Stimulated activated CD4-positive, alpha-beta T cell treated with anti-CD3 and anti-CD28 coated beads, Interleukin-2, amount 100 ng/mL, for 24 hours (primary cell): ENCODE measurements at regions not wholly inside any gene's neighbourhood (a gene's known extent, or its start where the extent isn't known, plus 50 kb on each side); places are given as distances from the start of the nearest gene placed in this dataset.

Experiments used
- DNase-seq, 2 donors: peaks; one replicate each; pipeline ENCODE4 v3.0.0-alpha.2; 2020

DNA sequence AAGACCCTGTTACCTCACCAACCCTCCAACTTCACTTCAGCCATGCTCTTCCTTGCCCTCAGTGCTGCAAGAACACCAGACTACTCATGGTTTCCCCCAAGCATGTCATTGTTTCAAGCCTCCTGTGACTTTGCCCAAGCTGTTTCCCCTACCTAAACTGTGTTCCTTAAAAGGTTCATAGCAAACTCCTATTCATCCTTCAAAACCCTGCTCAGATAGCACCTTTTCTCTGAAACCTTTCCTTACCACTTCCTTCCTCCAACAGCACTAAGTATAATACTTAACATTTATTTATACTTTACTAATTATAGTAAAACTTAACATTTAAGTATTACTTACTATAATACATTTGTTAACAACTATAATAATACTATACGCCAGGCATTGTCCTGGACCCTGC is 136.2 kb downstream of the CCT6B start:
- DNase-seq: no peak

DNA sequence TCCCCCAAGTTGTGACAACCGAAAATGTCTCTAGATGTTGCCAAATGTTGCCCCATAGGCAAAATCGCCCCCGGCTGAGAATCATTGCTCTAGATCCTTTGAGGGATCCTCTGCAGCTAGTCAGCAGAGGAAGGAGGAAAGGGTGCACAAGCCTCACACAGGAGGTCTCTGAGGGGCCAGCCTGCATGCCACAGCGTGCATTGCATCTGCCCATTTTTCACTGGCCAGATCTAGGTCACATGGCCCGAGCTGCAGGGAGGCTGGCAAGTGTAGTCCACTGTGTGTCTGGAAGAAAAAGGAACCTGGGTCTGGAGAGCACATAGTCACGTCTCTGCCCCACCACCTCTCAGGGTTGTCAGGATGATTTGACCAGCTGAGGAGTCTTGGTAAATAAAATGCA is 138.2 kb downstream of the CCT6B start:
- DNase-seq: no peak

DNA sequence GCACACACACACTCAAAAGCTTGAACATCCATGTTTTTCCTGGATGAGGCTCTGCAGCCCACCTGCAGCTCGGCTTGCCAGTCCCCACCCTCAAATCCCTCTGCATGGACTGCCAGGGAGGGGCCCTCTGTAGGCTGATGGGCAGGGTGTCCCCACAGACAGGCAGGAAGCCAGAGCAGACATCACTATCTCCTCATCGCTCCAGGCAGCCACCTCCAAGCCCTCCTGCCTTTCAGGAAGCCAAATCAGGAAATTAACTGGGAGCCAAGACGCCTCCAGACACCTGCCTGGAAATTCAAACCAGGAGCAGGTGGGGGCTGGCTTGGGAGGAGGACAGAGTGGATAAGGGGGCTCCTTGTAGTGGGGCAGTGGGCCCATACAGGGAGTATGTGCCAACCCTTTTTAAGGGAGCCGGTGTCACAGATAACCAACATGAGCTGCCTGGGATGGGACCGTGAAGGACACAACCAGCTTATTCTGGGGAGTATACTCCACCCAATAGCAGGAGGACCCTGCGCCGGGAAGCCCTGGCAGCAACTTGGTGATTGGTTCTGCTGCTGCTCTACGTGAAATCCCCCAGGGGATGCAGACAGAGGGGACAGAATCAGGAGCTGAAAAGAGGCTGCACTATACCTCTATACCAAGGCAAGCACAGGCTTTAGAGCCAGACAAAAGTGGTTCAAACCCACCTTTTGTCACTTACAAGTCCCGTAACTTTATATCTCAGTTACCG is 139.1 kb downstream of the CCT6B start:
- no peak for DNase-seq

DNA sequence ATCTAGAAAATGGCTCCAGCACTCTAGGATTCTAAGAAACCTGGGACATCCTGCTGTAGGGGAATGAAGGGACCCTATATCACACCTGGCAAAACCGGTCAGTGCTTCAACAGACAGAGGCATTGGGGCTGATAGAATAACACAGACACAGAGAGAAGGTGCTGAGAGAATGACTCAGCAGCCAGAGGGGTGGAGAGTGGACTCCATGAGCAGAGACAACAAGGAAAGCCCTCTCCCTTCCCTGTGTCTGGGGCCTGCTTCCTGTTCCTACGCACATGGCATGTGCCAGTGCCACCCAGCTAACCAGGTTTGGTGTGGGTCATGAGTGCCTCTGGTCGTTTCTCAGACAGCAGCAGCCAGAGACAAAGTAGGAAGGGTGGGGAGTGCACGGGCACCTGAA is 140.3 kb downstream of the CCT6B start:
- no peak for DNase-seq

DNA sequence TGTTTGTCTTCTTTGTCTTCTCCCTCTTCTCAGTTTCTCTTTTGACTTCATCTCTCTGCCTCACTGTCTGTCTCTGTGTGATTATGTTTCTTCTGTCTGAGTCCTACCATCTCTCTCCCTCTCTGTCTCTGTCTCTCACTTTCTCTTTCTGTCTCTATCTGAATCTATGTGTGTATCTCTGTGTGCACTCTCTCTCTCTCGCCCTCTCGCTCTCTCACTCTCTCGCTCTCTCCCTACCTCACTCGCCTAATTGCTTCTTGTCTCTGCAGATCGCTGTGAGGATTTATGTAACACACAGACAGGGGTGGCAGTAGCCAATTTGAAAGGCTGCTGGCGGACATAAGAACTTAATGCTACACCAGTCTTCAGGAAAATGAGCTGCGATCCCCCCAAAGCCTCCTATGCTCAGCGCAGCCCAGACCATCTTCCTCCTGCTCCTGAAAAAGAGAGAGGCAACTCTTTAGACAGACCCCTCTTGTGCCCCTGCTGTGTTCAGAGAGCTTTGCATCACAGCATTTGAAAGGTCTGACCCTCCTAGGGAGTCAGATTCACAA is 140.9 kb downstream of the CCT6B start:
- no peak for DNase-seq

DNA sequence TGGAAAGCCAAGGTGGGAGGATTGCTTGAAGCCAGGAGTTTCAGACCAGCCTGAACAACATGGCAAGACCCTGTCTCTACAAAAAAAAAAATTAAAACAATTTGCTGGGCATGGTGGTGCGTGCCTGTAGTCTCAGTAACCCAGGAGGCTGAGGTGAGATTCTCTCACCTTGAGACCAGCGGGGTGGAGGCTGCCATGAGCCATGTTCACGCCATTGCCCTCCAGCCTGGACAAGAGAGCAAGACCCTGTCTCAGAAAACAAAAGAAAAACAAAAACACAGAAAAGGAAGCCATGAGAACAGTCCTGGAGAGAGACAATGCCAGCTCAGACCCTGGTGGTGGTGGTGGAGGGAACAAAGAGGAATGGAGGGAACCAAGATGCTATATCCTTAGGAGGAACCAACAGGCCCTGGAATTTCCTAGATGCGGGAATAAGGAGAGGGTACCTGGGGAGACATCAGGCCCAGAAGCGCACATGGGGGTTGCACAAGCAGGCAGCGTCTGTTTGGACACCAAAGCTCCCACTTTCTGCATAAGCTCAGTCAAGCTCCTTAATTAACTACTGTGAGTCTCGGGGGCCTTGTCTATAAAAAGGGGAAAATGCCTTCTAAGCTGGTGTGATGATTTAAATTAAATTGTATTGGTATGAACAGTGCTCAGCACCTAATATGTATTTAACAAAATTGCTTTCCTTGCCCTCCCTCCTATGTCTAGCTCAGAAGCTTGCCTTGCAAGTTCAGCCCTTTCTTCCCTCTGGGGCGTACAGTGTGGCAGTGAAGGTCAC is 143.8 kb downstream of the CCT6B start:
- DNase-seq: no peak

DNA sequence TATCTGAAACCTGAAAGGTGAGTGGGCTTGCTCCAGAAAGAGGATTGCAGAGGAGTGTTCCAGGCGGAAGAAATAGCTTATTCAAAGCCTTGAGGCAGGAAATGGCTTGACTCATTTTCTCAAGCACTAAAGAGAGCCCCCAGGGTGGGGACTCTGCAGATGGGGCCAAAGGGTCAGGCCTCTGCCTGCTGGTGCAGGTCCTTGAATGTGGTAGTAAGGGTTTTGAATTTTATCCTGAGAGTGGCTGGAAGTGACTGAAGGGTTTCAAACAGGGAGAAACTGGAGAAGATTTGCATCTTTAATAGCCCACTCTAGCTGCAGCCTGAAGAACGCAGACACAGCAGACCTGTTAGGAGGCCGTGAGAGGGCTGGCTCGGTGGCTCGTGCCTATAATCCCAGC is 144.4 kb downstream of the CCT6B start:
- DNase-seq: no peak

DNA sequence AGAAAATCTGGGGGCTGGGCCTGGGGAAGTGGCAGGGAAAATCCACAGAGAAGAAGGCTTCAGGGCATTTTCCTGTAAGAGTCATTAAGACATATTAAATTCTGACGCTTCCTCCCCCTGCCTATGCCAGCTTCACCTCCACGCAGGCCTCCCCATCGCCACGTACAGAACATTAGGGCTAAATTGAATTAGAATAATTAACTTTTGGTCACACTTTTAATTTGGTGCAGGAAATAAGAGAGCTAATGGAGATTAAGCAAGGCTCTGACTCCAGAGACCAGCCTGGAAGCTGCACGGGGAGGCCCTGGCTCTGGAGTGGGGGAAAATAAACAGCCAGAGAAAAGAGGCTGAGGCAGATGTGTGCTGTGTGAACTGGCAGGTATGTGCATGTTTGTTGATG is 148.0 kb downstream of the CCT6B start:
- DNase-seq: no peak

DNA sequence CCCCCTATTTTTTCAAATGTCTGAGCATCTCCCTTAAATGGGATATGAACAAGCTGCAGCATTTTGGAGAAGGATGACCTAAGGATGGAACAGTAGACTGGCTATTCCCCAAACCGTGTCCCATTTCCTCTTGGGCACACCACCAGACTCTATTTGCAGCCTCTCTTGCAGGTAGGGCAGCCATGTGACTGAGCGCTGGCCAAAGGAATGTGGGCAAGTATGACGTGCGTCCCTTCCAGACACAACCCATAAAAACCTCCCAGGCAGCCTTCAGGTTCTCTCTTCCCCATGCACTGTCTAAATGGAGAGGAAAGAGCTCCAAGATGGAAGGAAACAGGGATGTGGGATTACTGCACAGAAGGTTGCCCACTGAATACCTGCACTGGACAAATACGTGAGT is 149.7 kb downstream of the CCT6B start:
- no peak for DNase-seq

DNA sequence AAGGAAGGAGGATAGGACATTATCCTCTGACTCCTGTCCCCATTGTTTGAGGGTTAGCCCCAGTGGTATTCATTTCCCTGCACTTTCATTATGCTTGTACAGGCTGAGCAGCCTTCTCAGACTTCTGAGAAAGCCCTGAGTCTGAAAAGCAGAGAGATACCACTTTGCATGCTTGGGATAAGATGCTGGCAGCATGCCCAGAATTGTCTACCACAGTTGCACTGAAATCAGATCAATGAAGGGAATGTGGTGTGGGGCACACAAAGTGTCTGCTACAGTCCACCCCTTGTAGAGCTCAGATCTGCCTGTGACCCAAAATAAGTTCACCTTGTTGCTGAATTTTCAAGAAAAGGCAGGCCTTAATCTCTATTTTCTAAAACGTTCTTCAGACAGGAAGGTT is 160.6 kb downstream of the CCT6B start:
- DNase-seq: no peak

DNA sequence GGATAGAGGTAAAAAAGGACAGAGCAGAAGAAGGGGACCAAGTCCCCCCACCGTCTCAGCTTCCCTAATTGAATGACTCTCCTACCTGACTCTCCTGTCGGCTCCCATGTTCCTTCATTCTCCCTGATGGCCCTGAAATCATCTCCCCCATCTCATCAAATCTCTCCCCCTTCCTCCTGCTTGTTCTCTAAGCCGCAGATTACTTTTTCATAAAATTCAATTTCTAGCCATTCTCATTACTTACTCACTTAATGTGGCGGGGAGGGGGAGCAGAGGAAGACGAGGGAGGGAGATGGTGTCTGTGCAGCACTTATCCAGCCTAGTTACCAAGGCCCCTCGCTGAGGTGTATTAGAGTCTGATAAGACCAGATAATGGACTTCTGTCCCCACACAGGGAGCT is 161.5 kb downstream of the CCT6B start:
- DNase-seq: no peak

DNA sequence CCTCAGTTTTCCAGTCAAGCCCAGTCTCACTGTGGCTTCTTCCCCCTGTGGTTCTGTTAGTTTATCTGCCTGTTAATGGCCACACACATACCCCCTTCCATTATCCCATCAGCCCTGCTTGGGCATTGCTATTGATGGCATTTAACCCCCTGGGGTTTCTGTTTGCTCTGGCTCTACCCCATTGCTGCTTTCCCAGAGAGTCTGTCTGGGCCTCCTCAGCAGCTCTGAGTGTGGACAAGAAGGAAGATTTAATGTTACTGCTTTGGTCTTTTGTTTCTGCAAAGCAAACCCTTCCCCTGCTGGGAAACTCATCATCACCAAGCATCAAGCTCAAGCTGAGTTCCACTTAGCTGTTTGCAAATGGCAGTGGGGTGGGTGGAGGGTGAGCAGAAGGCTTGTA is 162.7 kb downstream of the CCT6B start:
- DNase-seq: no peak

DNA sequence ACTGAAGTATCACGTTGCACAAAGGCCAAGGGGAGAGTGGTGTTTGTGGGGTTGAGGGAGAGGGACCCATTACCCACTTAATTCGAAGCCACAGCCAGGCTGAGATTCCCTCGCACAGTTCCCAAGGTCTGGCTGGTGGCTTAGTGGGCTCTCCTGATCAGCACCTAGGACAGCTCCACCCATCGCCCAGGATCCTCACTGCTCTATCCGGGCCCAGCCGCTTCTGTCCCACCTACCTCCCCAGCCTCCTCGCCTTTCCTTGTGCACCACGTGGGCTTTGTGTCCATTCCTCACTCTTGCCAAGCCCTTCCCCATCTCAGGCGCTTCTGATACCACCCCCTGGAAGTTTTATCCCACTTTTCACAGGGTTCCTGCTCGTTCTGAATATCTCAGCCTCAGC is 163.5 kb downstream of the CCT6B start:
- peak; percentile 26 to 38 for DNase-seq

DNA sequence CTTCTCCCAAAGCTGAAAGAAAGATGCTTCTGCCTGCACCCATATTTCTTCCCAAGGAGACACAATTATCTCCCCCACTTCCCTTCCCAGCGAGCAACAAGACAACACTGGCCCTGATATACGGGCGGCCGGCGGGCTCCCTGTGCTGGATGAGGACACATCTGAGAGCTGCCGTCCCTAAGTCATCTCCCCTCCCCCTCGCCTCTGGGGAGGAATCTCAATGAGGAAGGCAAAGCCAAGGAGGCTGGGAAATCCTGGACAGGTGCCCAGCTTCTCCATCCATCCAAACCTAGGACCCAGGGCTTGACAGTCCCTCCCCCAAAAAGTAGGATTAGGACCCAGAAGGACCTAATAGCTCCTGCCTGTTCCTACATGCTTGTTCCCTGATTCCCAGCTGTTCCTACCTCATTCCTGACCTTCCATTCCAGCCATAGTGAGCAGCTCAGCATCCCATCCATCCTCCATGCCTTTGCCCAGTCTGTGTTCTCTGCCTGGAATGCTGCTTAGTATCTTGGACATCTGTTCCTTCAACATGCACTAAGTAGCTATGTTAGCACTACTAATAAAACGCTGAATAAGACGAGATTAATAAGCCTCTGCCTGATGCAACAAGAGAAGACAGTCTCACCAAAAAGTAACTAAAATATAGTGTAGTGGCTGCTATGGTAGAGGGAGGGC is 167.9 kb downstream of the CCT6B start:
- DNase-seq: no peak

DNA sequence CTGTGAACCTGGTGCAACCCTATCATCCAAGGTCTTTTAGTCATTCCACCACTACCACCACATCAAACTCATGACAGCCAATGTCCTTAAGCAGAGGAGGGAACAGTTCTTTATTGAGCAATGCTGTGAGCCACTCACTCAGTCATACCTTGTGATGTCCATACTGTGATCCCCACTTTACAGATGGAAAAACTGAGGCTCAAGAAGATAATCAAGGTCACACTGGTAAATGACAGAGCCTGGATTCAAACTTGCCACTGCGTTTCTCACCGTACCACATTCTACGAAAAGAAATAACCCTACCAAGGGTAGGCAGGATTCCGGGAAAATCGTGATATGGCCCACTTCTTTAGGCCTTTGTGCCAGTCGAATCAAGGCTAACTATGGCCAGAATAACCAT is 172.6 kb downstream of the CCT6B start:
- DNase-seq: no peak

DNA sequence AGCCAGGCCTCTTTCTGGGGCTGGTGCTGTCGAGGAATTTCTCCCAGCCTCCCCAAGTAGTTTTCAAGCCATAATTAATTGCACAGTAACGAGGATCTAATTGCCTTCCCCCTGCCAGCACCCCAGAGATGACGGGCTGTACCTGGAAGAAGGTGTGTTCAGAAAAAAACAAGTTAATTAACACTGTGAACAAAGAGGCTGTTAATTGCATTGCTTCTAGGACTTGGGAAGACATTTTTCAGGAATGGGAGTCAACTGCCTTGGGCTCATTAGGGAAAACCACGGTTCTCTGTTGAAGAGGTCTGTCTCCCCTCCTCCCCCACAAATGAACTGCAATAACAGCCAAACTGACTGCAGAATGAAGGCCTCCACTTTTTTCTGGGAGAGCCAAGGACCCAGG is 176.7 kb downstream of the CCT6B start:
- DNase-seq: no peak

DNA sequence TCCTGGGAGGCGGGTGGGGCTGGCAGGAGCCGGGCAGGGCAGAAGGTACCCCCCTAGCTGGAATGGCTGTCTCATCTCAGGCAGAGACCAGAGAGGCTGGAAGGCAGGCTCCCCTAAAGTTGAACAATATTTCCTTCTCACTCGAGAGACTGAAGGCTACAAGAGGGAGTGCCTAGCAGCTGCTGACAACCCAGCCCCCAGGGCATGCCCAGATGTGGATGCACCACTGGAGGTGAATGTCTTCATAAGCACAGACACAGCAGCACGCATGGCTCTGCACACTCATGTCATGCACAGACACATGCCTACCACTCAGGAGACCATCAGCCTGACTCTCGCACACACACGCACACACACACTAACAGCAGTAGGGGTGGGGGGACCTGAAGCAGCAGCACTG is 179.0 kb downstream of the CCT6B start:
- no peak for DNase-seq

DNA sequence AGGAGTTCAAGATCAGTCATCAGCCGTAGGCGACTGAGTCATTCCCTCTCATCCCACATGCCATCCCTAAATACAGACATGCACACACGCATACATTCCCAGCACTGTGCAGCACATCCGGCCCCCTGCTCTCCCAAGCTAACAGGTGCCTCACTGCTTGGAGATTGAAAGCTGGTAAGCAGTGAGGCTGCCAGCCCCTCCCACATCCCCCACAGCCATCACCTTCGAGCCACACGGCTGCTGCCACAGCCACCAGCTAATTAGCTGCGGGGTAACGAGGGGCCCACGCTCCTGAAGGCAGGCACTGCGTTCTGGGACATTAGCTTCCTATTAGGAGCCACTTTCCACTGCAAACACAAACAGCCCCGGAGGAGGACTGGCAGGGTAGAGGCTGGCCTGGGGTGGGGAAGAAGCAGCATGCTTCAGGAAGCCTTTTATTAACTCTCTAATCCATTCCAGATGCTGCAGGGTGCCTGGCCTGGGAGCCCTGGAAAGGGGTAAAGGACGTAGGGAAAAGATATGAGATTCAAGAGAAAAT is 179.6 kb downstream of the CCT6B start:
- no peak for DNase-seq

DNA sequence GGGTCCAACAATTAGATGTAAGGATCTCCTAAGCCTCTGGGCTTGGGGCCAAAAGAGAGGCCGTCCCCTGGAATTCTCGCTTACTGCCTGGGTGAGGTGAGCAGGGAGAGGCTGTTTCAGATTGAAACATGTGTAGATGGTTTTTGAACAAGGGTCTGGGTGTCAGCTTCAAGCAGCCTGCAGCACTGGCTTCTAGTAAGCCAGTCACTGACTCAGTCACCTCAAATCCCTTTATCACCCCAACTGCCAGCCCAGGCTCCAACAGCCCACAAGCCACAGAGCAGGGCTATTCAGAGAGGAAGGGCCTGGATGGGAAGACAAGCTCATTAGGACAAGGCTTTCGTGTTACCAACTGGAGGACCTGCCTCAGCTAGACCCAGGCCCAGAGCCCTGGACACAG is 180.2 kb downstream of the CCT6B start:
- no peak for DNase-seq

DNA sequence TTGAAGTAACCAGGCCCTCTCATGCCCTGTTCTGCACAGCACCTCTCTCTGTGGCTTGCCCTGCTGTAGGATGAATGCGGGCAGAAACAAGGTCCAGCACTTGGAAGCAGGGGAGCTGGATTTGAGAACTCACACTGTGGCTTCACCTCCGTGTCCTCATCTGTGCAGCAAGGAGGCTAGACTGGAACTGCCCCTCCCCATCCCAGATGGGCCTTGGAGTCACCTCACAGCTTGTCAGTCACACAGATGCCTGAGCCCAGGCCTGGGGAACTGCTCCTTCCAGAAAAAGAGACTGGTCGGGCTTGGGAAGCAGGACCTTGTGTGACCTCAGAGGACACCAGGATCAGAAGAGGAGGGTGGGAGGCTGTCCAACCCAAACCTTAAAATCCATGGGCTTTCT is 180.8 kb downstream of the CCT6B start:
- no peak for DNase-seq

DNA sequence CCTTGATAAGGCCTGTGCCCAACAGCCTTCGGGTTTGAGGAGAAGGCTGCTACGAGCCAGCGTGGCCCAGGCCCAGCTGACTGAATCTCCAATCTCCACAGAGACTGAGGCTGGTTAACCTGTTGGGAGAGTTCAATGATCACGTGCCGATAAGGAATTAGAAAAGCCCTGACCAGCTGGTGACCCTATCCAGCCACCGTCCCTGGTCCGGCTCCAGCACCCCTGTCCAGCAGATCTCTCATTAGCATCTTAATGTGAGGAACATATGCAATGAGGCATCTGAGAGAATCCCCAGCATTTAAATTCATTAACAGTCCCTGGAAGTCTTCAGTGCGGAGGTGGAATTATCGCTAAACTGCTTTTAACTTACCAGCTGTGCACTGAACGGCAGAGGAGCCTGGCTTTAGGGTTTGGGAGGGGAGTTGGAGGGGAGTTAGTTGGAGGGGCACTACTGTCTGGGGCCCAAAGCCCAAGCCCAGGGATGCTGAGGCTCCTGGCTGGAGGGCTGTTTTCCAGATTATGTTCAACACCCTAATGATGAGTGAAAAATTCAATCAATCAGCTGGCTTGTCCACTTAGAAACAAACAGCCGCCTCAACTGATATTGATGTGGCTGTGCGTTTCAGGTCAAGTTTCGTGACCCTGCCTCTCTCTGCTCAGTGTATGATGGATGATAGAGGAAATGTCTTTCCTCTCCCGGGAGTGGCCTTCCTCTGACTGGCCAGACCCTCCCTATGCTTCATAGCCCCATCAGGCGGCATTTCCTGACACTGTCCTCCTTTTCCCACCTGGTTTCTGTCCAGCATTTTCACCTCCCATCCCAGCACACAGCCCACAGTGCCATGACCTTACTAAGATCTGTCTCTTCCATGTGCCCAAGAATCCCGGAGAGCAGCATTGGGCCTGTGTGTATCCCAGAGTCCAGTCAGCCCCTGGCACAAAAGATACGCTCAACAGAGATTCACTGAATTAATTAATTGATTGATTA is 184.5 kb downstream of the CCT6B start:
- DNase-seq: no peak

DNA sequence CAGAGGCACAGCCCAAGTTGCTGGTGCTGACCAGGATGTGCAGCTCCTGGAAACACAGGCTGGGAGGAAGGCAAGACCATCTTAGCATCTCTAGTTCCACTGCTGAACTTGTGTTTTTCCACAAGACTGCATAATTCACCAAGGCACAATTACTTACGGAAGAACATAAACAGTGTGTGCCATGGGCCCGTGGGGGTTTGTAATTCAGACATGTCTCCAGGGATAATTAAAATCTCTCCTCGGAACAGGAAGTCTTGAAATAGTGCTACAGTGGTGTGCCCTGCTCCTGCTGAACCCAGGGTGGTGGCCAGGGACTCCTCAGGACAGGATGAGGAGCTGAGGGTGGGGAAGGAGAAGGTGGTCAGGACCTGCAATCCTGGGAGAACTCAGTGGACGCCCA is 188.2 kb downstream of the CCT6B start:
- DNase-seq: no peak
